ENCODE measurements at regions not wholly inside any gene's neighbourhood (a gene's known extent, or its start where the extent isn't known, plus 50 kb on each side); places are given as distances from the start of the nearest gene placed in this dataset.

DNA sequence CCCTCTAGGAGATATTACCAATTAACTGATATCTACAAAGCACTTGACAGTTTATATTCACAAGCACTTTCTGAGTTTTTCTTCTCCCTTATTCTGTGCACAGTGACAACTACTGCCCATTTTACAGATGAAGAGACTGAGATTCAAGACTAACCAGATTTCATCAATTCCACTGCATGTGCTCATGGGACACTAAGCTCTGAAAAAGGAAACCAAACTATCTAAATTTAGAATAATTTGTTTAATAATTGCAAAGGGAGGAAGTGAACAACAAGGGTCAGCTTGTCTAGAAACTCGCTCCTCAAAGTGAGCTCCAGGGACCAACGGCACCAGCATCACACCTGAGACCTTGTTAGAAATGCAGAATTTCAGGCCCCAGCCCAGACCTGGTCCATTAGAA lies 50.8 kb upstream of the MYLIP start:
- DNase-seq (ENCODE audit: insufficient read length, low spot score), result peak; percentile 19
- peak; percentile 95 for FAIRE-seq

DNA sequence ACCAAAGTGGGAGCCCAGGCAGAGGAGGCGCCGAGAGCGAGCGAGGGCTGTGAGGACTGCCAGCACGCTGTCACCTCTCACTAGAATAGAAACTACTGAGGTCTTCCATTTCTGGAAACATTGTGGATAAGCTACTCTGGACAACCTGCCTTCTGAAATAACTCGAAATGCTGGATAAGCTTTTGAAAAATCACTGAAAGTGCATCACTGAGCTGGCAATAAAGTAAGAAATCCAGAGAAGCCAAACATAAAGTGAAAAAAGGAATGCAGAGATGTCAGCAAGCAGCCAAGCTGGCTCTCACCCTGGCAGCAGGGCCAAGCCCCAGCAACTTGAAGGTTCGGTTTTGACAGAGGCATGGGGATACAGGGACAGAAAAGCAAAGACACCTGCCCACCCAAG lies 59.2 kb upstream of the MYLIP start:
- FAIRE-seq, result no peak

DNA sequence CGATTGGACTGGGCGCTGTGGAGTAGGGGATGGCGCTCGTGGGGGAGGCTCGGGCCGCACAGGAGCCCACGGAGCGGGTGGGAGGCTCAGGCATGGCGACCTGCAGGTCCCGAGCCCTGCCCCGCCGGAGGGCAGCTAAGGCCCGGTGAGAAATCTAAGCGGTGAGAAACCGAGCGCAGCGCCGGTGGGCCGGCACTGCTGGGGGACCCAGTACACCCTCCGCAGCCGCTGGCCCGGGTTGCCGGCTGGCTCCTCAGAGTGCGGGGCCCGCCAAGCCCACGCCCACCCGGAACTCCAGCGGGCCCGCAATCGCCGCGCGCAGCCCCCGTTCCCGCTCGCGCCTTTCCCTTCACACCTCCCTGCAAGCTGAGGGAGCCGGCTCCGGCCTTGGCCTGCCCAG lies 59.7 kb upstream of the MYLIP start:
- DNase-seq (ENCODE audit: insufficient read length, low spot score) (no peak), FAIRE-seq (no peak)

More for the DNA sequence above, 59.2 kb upstream of the MYLIP start:
- DNase-seq (ENCODE audit: insufficient read length, low spot score), result no peak

DNA sequence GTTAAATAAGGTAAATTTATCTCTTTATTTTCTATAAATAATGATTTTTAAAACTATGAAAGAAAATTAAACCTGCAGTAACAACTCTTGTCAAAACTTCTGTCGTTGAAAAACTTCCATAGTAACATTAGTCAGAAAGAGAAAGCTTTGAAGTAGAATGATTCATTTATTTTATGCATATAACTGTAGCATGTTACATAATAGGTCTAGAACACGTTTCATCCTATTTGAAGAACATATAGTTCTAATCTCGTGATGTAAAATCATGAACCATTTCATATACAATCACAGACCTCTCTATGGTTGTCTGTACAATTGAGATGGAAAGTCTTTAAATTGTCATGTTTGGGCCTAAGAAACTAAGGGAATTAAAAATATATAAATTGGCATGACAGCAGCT lies 61.3 kb upstream of the MYLIP start:
- no peak for FAIRE-seq

DNA sequence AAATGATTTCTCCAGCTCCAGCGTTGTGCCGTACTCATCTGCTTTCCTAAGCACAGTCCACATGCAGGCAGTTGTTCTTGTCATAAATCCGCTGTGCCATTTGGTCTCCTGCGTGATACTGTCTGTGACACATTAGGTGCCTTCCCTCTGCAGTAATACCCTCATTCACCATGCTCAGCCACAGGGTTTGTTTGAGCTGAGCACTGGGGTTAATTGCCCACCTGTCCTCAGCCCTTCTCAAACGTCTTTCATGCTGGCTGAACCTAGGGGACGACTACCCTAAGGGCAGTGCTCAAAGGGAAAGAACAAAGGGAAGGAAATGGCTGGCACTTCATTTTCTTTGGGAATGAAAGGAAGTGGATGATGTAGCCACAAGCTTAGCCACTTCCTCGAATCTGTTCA lies 64.2 kb upstream of the MYLIP start:
- FAIRE-seq (no peak), DNase-seq (ENCODE audit: insufficient read length, low spot score) (no peak)

More for the DNA sequence above, 61.3 kb upstream of the MYLIP start:
- DNase-seq (ENCODE audit: insufficient read length, low spot score), result no peak

DNA sequence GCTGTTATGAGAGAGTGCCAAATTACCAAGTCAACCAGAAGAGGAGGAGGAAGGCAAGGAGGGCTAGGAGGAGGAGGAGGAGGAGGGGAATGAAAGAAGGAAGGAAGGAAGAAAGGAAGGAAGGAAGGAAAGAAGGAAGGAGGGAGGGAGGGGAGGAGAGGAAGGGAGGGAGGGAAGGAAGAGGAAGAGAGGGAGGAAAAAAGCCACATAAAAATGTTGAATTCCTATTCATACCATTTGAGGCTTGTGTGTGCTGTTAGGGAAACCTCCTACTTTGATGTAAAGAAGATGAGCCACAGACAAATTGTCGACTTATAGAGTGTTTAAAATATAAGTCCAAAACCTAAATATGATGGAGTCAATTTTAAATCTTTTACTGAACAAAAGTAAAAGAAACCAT lies 65.3 kb upstream of the MYLIP start:
- FAIRE-seq, result no peak
- DNase-seq (ENCODE audit: insufficient read length, low spot score), result no peak

DNA sequence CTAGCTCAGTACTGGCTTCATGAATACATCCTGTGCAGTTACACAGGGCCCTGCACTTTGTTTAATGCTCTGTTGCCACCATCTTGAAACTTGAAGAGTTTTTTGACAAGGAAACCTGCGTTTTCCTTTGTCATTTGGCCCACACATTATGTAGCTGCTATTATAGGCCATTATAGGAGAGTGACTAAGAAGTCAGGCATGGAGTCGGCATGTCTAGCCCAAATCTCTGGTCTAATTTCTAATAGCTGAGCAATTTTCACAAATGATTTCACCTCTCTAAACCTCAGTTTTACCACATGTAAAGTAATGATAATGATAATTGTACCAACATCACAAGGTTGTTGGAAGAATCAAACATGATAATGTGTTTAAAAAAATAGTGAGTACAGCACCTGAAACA lies 67.1 kb upstream of the MYLIP start:
- no peak for DNase-seq (ENCODE audit: insufficient read length, low spot score)
- no peak for FAIRE-seq

DNA sequence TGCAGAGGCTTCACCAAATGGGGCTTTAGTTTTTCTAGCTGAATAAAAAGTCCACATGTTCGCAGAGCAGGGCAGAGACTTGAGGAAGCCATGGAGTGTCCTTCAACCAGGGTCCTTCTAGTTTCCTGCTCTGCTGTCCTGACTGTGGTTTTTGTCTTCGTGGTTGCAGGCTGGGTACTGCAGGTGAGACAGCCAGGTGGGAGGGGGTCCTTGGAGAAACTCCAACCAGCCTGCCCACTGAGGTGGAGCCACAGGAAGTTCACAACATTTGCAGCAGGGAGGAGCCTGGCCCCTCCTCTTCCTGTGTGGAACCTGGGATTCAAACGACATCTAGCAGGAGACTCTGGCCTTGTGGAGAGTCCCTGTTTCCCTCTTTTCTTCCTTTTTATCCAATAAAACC lies 68.8 kb upstream of the MYLIP start:
- DNase-seq (ENCODE audit: insufficient read length, low spot score), result no peak
- FAIRE-seq, result no peak

DNA sequence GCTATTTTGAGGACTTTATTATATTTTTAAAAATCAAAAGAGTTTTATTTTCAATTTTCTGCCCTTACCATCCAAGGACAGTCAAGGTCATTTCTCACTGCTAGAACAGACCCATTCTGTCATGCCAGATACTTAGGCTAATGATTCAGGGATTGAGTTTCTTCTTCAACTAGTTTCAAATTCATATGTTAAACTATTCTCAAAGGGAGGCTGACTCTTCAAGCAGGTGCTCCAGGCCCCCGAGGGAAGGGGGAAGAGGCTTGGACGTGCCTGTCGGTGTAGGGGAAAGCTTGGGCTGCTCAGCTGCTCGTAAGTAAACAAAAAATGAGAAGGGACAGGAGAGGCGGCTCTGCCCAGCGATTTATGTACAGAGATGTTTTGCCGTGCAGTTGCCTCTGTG lies 69.4 kb upstream of the MYLIP start:
- no peak for FAIRE-seq
- DNase-seq (ENCODE audit: insufficient read length, low spot score), result no peak

DNA sequence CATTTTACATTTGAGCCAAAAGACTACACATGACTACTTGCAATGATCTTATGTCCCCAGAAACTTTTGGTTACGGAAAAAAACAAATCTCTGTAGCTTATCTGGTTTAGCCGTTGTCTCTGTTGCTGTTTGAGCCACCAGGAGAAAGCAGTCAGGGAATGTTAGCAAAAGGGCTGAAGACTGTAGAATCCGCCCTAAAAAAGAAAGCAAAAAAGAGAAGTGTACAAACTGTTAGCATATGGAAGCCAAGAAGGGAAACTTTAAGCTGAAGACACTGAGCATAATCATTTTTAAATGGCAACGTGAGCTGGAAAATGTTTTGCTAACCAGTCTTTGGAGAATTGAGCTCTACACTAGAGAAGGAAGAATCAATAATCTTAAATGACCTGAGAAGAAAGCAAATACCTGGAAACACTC lies 69.9 kb upstream of the MYLIP start:
- no peak for DNase-seq (ENCODE audit: insufficient read length, low spot score)
- no peak for FAIRE-seq

DNA sequence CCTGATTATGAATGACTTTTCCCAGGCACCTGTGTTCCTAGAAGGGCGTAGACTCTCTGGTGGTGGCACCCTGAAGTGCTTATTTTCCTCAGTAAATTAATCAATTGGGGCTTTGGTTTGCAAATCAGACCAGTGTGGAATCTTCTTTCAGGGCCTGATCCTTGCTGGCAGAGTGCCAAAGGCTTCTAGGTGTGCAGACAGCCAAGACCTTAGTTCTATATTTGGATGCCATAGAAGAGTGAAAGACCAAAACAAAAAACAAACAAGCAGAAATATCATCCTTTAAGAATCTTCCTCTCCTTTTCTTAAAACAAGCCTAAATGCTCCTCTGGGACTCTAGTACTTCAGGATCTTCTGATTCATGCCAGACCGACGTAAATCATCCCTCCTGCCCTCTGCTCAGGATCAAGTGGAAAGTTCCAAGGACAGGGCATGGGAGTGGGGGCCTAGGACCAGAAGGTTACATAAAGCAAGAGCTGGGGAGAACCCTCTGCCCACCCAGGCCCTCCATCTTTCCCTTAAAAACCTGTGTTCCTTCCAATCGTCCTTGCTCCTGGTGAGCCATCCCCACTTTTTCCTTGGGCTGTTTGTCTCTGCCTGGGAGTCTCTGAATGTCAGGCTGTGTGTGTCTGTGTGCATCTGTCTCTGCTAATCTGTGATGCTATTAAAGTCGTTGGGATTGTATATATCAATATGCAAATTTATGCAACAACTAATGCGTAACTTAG lies 70.5 kb upstream of the MYLIP start:
- FAIRE-seq (no peak), DNase-seq (ENCODE audit: insufficient read length, low spot score) (no peak)

DNA sequence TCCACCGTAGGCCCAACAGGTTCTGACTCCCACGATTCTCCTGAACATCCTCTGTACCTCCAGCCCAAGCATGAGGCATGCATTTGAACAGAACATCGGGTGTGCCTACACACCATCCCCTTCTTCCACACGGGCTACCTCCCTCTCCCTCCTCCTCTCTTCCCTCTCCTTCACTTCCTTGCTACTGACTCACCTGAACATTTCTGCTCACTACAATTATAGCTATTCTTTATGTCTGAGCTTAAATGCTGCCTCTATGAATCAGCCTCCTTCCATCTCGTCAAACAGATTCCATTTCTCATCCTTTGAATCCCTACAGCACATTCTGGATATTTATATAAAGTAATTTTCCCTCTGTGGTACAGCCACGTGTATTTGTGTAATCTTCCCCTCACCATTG lies 71.4 kb upstream of the MYLIP start:
- DNase-seq (ENCODE audit: insufficient read length, low spot score) (no peak), FAIRE-seq (no peak)

DNA sequence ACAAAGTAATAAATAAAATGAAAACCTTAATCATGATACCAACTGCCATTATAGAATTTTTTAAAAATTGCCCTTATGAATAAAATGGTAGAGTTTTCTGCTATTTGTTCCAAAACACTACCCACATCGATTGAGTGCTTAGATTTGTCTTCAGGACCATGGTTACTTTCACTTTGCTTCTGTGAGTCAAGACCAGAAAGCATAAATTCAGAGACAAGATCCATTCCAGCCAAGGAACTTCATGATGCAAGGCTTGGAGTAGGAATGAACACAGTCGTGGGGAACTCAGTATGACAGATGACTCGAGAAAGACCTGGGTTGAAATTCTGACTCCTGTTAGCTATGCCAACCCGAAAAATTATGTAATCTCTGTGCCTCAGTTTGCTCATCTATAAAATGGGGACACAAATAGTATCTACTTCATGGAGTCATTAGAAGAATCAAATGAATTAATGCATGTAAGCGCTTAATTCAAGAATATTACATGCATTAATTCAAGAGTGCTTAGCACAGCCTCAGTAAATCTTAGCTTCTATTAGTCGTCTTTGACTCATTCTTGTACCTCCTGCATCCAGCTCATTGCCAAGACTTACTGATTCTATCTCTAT lies 72.5 kb upstream of the MYLIP start:
- no peak for DNase-seq (ENCODE audit: insufficient read length, low spot score)
- FAIRE-seq, result peak; percentile 28

DNA sequence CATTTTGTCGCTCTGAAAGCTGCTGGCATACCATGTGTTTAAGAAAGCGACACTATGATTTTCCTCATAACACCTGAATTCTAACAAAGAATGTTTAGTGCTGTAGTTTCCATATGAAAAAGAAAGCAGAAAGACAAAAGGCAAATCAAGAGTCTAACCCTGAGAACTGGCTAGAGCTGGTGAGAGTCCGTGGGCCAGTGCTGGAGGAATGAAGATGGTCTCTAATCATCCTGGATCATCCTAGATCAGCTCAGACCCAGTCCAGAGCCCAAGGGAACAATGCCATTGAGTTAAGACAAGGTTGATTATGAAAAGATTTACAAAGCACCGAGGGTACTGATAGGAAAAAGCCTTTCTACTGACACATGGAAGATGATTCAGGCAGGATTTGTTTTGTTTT lies 73.0 kb upstream of the MYLIP start:
- no peak for DNase-seq (ENCODE audit: insufficient read length, low spot score)
- FAIRE-seq, result no peak

DNA sequence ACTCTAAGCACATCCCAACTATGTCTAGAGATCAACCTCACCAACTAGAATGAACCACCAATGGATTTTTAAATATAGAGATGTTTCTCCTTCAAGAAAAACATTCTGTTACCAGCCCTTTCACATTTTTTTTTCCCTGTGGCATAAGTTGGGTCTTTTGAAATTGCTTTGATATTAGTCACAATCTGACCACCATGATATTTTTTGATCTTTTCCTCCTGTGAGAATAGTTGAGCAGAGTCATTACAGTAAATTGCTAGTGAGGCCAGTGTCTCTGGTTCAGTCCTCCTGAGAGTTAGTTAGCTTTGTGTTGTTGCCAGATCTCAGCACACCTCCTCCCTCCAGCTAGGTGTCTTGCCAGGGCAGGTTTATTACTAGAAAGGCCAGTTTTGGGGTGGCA lies 79.7 kb upstream of the MYLIP start:
- FAIRE-seq (no peak), DNase-seq (ENCODE audit: insufficient read length, low spot score) (no peak)

DNA sequence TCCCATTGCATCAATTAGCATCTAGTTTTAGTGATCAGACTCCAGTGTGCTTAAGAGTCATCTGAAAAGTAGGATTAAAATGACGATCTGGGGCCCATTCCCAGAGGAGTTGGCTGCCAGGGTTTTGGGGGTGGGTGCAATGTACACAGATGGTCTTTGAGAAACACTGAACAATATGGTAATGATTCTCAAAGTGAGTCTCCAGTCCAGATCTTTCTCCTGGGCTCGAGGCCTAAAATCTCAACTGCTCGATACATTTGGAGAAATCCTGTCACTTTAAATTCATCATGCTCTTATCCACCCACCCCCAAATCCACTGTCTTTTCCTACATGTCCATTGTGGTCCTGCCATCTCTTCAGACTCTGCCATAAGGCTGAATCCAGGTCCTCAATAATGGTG lies 80.7 kb upstream of the MYLIP start:
- FAIRE-seq (no peak), DNase-seq (ENCODE audit: insufficient read length, low spot score) (no peak)

DNA sequence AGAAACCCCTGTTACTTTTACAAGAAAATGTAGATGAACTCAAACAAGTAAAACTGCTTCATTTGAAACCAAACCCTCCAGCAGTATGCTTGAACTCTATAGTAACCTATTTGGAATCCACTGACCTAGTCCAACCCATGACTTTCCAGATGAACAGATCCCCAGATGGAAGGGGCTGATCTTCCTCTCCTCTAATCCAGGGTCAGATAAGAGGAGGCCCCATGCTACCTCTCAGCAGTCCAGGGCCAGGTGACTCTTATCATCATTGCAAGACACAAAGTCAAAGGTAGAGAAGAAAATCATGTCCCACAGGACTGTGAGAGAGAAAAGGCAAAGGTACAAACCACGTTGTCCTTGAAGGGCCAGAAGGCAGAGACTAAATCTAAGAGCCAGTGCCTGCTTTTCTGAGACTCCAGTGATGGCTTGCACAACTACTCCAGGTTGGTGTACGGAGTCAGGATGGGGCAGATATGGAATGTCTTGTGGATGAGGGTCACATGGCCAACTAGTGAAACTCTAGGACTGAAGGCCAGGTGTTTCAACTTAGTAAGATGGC lies 81.4 kb upstream of the MYLIP start:
- FAIRE-seq (peak; percentile 4), DNase-seq (ENCODE audit: insufficient read length, low spot score) (no peak)

DNA sequence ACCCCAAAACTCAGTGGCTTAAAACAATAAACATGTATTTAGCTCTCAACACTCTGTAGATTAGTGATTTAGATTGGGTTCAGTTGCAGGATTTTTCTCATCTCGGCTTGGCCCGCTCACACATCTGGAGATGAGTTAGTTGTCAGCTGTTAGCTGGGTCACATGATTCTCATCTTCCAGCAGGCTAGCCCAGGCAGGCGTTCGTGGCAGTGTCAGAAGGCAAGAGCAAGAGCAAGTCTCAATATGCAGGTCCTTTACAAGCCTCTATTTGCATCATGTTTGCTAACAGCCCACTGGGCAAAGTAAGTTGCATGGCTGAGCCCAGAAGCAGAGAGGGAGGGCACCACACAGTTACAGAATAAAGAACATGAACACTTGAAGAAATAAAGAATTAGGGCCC lies 83.6 kb upstream of the MYLIP start:
- peak; percentile 56 for FAIRE-seq
- DNase-seq (ENCODE audit: insufficient read length, low spot score), result no peak

DNA sequence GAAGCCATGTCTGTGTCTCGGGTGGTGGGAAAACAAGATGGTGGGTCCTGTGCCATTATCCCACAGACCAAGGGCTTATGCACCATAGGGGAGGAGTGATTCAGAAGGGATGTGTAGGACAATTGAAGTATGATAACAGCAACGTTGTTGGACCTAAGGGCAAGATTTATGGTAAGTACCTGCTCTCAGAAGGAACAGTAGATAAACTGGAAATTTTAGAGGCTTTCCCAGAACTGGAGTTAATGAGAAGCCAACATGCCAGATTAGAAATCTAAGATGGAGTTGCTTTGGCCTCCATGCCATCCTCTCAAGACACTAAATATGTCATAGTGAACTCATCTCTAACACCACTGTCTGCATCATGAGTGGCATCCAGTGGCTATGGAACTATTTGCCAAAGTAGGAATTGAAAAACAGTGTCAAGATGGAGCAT lies 84.7 kb upstream of the MYLIP start:
- peak; percentile 4 for FAIRE-seq
- DNase-seq (ENCODE audit: insufficient read length, low spot score), result no peak

DNA sequence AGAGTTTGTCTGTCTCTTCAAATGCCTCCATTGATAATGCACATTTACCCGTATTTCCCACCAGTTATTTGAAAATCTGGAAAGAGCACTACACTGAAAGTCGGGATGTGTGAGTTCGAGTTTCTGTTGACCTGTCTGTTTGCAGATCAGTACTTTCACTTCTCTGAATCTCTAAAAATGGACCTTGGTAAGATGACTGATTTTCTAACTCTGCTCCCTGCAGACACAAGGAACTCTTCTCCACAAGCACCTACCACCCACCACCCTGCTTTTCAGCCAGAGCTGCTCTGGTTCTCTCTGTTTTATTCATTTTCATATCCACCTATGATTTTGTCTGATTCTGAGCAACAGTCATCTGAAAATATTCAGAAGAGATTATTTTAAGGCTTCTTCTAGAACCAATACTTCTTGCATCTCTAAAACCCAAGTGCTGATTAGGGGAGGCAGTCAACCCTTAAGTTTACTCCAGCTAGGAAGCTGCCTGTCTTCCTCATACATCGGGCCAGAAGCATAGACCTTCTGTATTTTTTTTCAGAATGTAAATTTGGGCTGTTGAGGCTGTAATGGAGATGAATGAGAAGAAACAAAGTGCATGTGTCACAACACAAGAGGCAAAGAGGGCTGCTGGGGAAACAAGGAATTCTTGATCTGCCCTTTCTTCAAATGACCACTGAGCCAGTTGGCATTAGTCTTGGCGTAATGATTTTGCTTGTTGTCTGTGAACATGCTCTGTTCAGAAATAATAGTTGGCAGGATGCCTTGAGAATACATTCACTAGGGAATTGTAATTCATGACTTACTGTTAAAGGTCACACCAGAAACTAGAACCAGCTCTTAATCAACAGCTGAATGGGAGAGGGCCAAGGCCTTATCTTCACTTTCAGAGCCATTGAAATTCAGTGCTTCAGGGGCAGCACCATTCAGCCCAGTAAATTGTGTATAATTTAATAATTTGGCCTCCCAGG lies 85.4 kb upstream of the MYLIP start:
- FAIRE-seq, result peak; percentile 98
- DNase-seq (ENCODE audit: insufficient read length, low spot score), result peak; percentile 21

DNA sequence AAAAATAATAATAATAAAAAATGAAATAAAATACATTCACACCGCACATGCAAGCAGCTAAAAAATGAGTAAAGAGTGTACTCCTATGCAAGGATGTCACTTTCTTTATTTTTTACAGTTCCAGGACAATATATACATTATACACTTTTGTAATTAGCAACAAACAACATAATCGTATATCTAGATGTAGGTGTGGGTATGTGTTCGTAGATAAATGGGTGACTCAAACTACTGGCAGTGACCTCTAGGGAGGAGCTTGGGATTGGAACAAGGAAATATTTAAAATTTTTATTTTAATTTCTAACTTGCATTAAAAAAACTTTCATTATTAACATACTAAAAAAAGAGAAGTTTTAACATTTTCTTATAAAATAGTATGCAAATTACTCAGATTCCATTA lies 86.1 kb upstream of the MYLIP start:
- DNase-seq (ENCODE audit: insufficient read length, low spot score) (no peak), FAIRE-seq (no peak)
